ENCODE measurements at regions not wholly inside any gene's neighbourhood (a gene's known extent, or its start where the extent isn't known, plus 50 kb on each side); places are given as distances from the start of the nearest gene placed in this dataset.

GRCh38 chr2:74744731-74745515, 89.0 kb upstream of the HK2 start:
- peaks cover 3% of the 10 kb centered on the region for H3K4me1 ChIP-seq (ENCODE audit: control insufficient read depth, insufficient read depth, low read length)
- H3K9ac ChIP-seq (ENCODE audit: low read depth, low read length): no peak overlapping the region
- no peaks in the 10 kb centered on the region for H3K36me3 ChIP-seq (ENCODE audit: control insufficient read depth, insufficient read depth, low read length)
- H3K4me3 ChIP-seq (ENCODE audit: low read depth, low read length): no peak overlapping the region
- no peaks in the 10 kb centered on the region for H3K9me3 ChIP-seq (ENCODE audit: control insufficient read depth, insufficient read depth, low read length)
- H3K27me3 ChIP-seq (ENCODE audit: control insufficient read depth, insufficient read depth, low read length): no peaks in the 10 kb centered on the region

GRCh38 chr2:74745766-74746165, 88.2 kb upstream of the HK2 start:
- H3K27me3 ChIP-seq (ENCODE audit: control insufficient read depth, insufficient read depth, low read length): no peaks in the 10 kb centered on the region
- H3K4me1 ChIP-seq (ENCODE audit: control insufficient read depth, insufficient read depth, low read length): no peaks in the 10 kb centered on the region
- no peak overlapping the region for H3K4me3 ChIP-seq (ENCODE audit: low read depth, low read length)
- no peaks in the 10 kb centered on the region for H3K36me3 ChIP-seq (ENCODE audit: control insufficient read depth, insufficient read depth, low read length)
- H3K9me3 ChIP-seq (ENCODE audit: control insufficient read depth, insufficient read depth, low read length): no peaks in the 10 kb centered on the region
- no peak overlapping the region for H3K9ac ChIP-seq (ENCODE audit: low read depth, low read length)

- H3K9ac ChIP-seq (ENCODE audit: low read depth, low read length): no peak overlapping the region
- no peak overlapping the region for H3K4me3 ChIP-seq (ENCODE audit: low read depth, low read length)
- H3K4me1 ChIP-seq (ENCODE audit: control insufficient read depth, insufficient read depth, low read length): no peaks in the 10 kb centered on the region
These were observed 87.4 kb upstream of the HK2 start for GRCh38 chr2:74746480-74746879.

GRCh38 chr2:74747411-74748080, 86.4 kb upstream of the HK2 start:
- Histone ChIP-seq H3K9me3 (ENCODE audit: control insufficient read depth, insufficient read depth, low read length) (no peaks in the 10 kb centered on the region), H3K27me3 (ENCODE audit: control insufficient read depth, insufficient read depth, low read length) (no peaks in the 10 kb centered on the region), H3K4me1 (ENCODE audit: control insufficient read depth, insufficient read depth, low read length) (no peaks in the 10 kb centered on the region), H3K36me3 (ENCODE audit: control insufficient read depth, insufficient read depth, low read length) (no peaks in the 10 kb centered on the region), H3K9ac (ENCODE audit: low read depth, low read length) (no peak overlapping the region), H3K4me3 (ENCODE audit: low read depth, low read length) (no peak overlapping the region)

More at GRCh38 chr2:74746480-74746879, 87.4 kb upstream of the HK2 start:
- Histone ChIP-seq H3K36me3 (ENCODE audit: control insufficient read depth, insufficient read depth, low read length) (no peaks in the 10 kb centered on the region), H3K27me3 (ENCODE audit: control insufficient read depth, insufficient read depth, low read length) (no peaks in the 10 kb centered on the region), H3K9me3 (ENCODE audit: control insufficient read depth, insufficient read depth, low read length) (no peaks in the 10 kb centered on the region)

- Histone ChIP-seq H3K9ac (ENCODE audit: low read depth, low read length) (no peak overlapping the region), H3K4me3 (ENCODE audit: low read depth, low read length) (no peak overlapping the region), H3K27me3 (ENCODE audit: control insufficient read depth, insufficient read depth, low read length) (no peaks in the 10 kb centered on the region), H3K9me3 (ENCODE audit: control insufficient read depth, insufficient read depth, low read length) (no peaks in the 10 kb centered on the region), H3K4me1 (ENCODE audit: control insufficient read depth, insufficient read depth, low read length) (no peaks in the 10 kb centered on the region), H3K36me3 (ENCODE audit: control insufficient read depth, insufficient read depth, low read length) (no peaks in the 10 kb centered on the region)
These were observed 85.3 kb upstream of the HK2 start for GRCh38 chr2:74748665-74749064.

- no peak overlapping the region for H3K4me3 ChIP-seq (ENCODE audit: low read depth, low read length)
- no peaks in the 10 kb centered on the region for H3K27me3 ChIP-seq (ENCODE audit: control insufficient read depth, insufficient read depth, low read length)
- no peaks in the 10 kb centered on the region for H3K9me3 ChIP-seq (ENCODE audit: control insufficient read depth, insufficient read depth, low read length)
- H3K9ac ChIP-seq (ENCODE audit: low read depth, low read length): no peak overlapping the region
- no peaks in the 10 kb centered on the region for H3K4me1 ChIP-seq (ENCODE audit: control insufficient read depth, insufficient read depth, low read length)
- no peaks in the 10 kb centered on the region for H3K36me3 ChIP-seq (ENCODE audit: control insufficient read depth, insufficient read depth, low read length)
These were observed 84.5 kb upstream of the HK2 start for GRCh38 chr2:74749432-74749831.

GRCh38 chr2:74751981-74752851, 81.7 kb upstream of the HK2 start:
- Histone ChIP-seq H3K4me1 (ENCODE audit: control insufficient read depth, insufficient read depth, low read length) (no peaks in the 10 kb centered on the region), H3K4me3 (ENCODE audit: low read depth, low read length) (no peak overlapping the region)

GRCh38 chr2:74755386-74755785, 78.5 kb upstream of the HK2 start:
- Histone ChIP-seq H3K27me3 (ENCODE audit: control insufficient read depth, insufficient read depth, low read length) (no peaks in the 10 kb centered on the region), H3K4me1 (ENCODE audit: control insufficient read depth, insufficient read depth, low read length) (no peaks in the 10 kb centered on the region), H3K9ac (ENCODE audit: low read depth, low read length) (no peak overlapping the region), H3K9me3 (ENCODE audit: control insufficient read depth, insufficient read depth, low read length) (peaks cover 3% of the 10 kb centered on the region), H3K4me3 (ENCODE audit: low read depth, low read length) (no peak overlapping the region), H3K36me3 (ENCODE audit: control insufficient read depth, insufficient read depth, low read length) (no peaks in the 10 kb centered on the region)

More at GRCh38 chr2:74751981-74752851, 81.7 kb upstream of the HK2 start:
- Histone ChIP-seq H3K36me3 (ENCODE audit: control insufficient read depth, insufficient read depth, low read length) (no peaks in the 10 kb centered on the region), H3K9ac (ENCODE audit: low read depth, low read length) (no peak overlapping the region), H3K9me3 (ENCODE audit: control insufficient read depth, insufficient read depth, low read length) (peaks cover 3% of the 10 kb centered on the region), H3K27me3 (ENCODE audit: control insufficient read depth, insufficient read depth, low read length) (no peaks in the 10 kb centered on the region)

- Histone ChIP-seq H3K9ac (ENCODE audit: low read depth, low read length) (no peak overlapping the region), H3K36me3 (ENCODE audit: control insufficient read depth, insufficient read depth, low read length) (no peaks in the 10 kb centered on the region), H3K27me3 (ENCODE audit: control insufficient read depth, insufficient read depth, low read length) (no peaks in the 10 kb centered on the region), H3K4me1 (ENCODE audit: control insufficient read depth, insufficient read depth, low read length) (no peaks in the 10 kb centered on the region), H3K4me3 (ENCODE audit: low read depth, low read length) (no peak overlapping the region), H3K9me3 (ENCODE audit: control insufficient read depth, insufficient read depth, low read length) (peaks cover 3% of the 10 kb centered on the region)
These were observed 77.5 kb upstream of the HK2 start for GRCh38 chr2:74756356-74756890.

GRCh38 chr2:74759986-74760385, 73.9 kb upstream of the HK2 start:
- Histone ChIP-seq H3K4me1 (ENCODE audit: control insufficient read depth, insufficient read depth, low read length) (peaks cover 6% of the 10 kb centered on the region), H3K27me3 (ENCODE audit: control insufficient read depth, insufficient read depth, low read length) (no peaks in the 10 kb centered on the region), H3K36me3 (ENCODE audit: control insufficient read depth, insufficient read depth, low read length) (no peaks in the 10 kb centered on the region), H3K9me3 (ENCODE audit: control insufficient read depth, insufficient read depth, low read length) (peaks cover 3% of the 10 kb centered on the region), H3K9ac (ENCODE audit: low read depth, low read length) (no peak overlapping the region), H3K4me3 (ENCODE audit: low read depth, low read length) (no peak overlapping the region)

GRCh38 chr2:74760875-74761630, 72.9 kb upstream of the HK2 start:
- no peaks in the 10 kb centered on the region for H3K36me3 ChIP-seq (ENCODE audit: control insufficient read depth, insufficient read depth, low read length)
- H3K27me3 ChIP-seq (ENCODE audit: control insufficient read depth, insufficient read depth, low read length): no peaks in the 10 kb centered on the region
- peaks cover 6% of the 10 kb centered on the region for H3K4me1 ChIP-seq (ENCODE audit: control insufficient read depth, insufficient read depth, low read length)
- H3K9ac ChIP-seq (ENCODE audit: low read depth, low read length): no peak overlapping the region
- peaks cover 3% of the 10 kb centered on the region for H3K9me3 ChIP-seq (ENCODE audit: control insufficient read depth, insufficient read depth, low read length)
- no peak overlapping the region for H3K4me3 ChIP-seq (ENCODE audit: low read depth, low read length)
